Karpas-422 (cell line): ENCODE measurements at regions not wholly inside any gene's neighbourhood (a gene's known extent, or its start where the extent isn't known, plus 50 kb on each side); places are given as distances from the start of the nearest gene placed in this dataset.
"Not testable (repeated sequence)": the region's sequence is repeated elsewhere in the genome, so short reads cannot be mapped to it uniquely, and the experiment has no call there.

ENCODE experiments used
- DNase-seq: peaks from one replicate; pipeline ENCODE4 v3.0.0-alpha.2; 2015
- H2AFZ ChIP-seq: fragments of 200-600 bp; sonication (generic); 2 replicates; pipeline ENCODE4 v1.6.1; 2014; ENCODE audit warnings: antibody characterized with exemption, low read length, mixed read lengths
- H3K27ac ChIP-seq: fragments of 200-600 bp; sonication (generic); 2 replicates; pipeline ENCODE4 v1.5.1; 2014; ENCODE audit warnings: mild to moderate bottlenecking, low read length, moderate library complexity
- H3K27me3 ChIP-seq: fragments of 200-600 bp; sonication (generic); 2 replicates; pipeline ENCODE4 v1.6.1; 2014; ENCODE audit warnings: low read length, mixed read lengths
- H3K36me3 ChIP-seq: fragments of 200-600 bp; sonication (generic); 2 replicates; pipeline ENCODE4 v1.6.1; 2014; ENCODE audit warnings: low read length, mixed read lengths; ENCODE audit not compliant: insufficient read depth
- H3K4me1 ChIP-seq: fragments of 200-600 bp; sonication (generic); 2 replicates; pipeline ENCODE4 v1.6.1; 2014; ENCODE audit warnings: mild to moderate bottlenecking, low read length, mixed read lengths
- H3K4me2 ChIP-seq: fragments of 200-600 bp; sonication (generic); 2 replicates; pipeline ENCODE4 v1.6.1; 2014; ENCODE audit warnings: low read length, low read depth, mild to moderate bottlenecking; ENCODE audit not compliant: poor library complexity, severe bottlenecking
- H3K4me3 ChIP-seq: fragments of 200-600 bp; sonication (generic); 2 replicates; pipeline ENCODE4 v1.5.1; 2014; ENCODE audit warnings: mild to moderate bottlenecking, antibody characterized with exemption, low read length, mixed read lengths
- H3K79me2 ChIP-seq: fragments of 200-600 bp; sonication (generic); 2 replicates; pipeline ENCODE4 v1.6.1; 2014; ENCODE audit warnings: mild to moderate bottlenecking, low read length, mixed read lengths
- H3K9ac ChIP-seq: fragments of 200-600 bp; sonication (generic); 2 replicates; pipeline ENCODE4 v1.6.0; 2014; ENCODE audit warnings: low read length
- H3K9me2 ChIP-seq: fragments of 200-600 bp; sonication (generic), shearing (Covaris generic); replicated peaks from 2 replicates; pipeline ENCODE4 v1.6.0; 2014; ENCODE audit warnings: mild to moderate bottlenecking, low read length, moderate library complexity; ENCODE audit not compliant: insufficient read depth
- H3K9me3 ChIP-seq: fragments of 300-700, 200-600 bp; sonication (generic); 2 replicates; pipeline ENCODE4 v1.6.1; 2014; ENCODE audit warnings: low read length, mixed read lengths
- H4K20me1 ChIP-seq: fragments of 200-600 bp; sonication (generic); 2 replicates; pipeline ENCODE4 v1.6.1; 2014; ENCODE audit warnings: mild to moderate bottlenecking, antibody characterized with exemption, low read length, low read depth; ENCODE audit not compliant: insufficient read depth

DNA sequence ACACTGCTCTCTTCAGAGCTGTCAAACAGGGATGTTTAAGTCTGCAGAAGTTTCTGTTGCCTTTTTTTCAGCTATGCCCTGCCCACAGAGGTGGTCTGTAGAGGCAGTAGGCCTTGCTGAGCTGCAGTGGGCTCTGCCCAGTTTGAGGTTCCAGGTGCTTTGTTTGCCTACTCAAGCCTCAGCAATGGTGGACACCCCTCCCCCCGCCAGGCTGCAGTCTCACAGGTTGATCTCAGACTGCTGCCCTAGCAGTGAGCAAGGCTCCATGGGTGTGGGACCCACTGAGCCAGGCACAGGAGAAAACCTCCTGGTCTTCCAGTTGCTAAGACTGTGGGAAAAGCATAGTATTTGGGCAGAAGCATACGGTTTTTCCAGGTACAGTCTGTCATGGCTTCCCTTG is 338.8 kb upstream of the NDST4 start:
- not testable (repeated sequence) for H3K79me2 ChIP-seq, H3K4me2 ChIP-seq, DNase-seq, H2AFZ ChIP-seq, H3K9ac ChIP-seq, H3K4me1 ChIP-seq, H3K4me3 ChIP-seq, H3K27me3 ChIP-seq, H3K27ac ChIP-seq, H4K20me1 ChIP-seq, H3K9me2 ChIP-seq, H3K36me3 ChIP-seq, H3K9me3 ChIP-seq

DNA sequence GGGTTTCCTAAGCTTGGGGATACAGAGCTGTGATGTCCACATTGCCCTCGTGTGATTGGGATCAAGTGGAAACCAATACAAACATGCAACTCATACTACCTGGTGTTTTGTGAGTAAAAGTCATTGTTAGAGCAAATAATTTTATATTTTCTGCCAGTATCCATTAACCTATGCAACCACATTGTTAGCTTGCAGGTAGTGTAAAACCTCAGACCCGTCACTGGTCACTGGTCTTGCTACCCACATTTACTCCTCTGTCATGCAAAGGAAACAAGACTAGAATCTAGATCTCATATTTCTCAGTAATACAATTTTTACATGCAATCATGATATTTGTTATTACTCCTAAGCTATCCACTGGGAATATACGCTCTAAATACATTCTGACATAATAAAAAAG is 324.3 kb upstream of the NDST4 start:
- no peaks in the 10 kb centered on the region for H3K36me3 ChIP-seq
- no peak overlapping the region for H3K4me2 ChIP-seq
- H3K4me1 ChIP-seq: no peaks in the 10 kb centered on the region
- H3K9me2 ChIP-seq: no peaks in the 10 kb centered on the region
- H3K9me3 ChIP-seq: no peaks in the 10 kb centered on the region
- no peaks in the 10 kb centered on the region for H3K79me2 ChIP-seq
- no peak overlapping the region for H3K9ac ChIP-seq
- no peaks in the 10 kb centered on the region for H3K27me3 ChIP-seq
- H3K27ac ChIP-seq: no peak overlapping the region
- H4K20me1 ChIP-seq: no peaks in the 10 kb centered on the region
- H2AFZ ChIP-seq: no peak overlapping the region
- no peak for DNase-seq
- no peak overlapping the region for H3K4me3 ChIP-seq

- Histone ChIP-seq H3K79me2 (no peaks in the 10 kb centered on the region), H2AFZ (no peak overlapping the region), H3K36me3 (no peaks in the 10 kb centered on the region), H4K20me1 (no peaks in the 10 kb centered on the region), H3K4me1 (no peaks in the 10 kb centered on the region), H3K4me2 (no peak overlapping the region), H3K9me3 (no peaks in the 10 kb centered on the region), H3K4me3 (no peak overlapping the region), H3K9ac (no peak overlapping the region), H3K27ac (no peak overlapping the region), H3K9me2 (no peaks in the 10 kb centered on the region), H3K27me3 (no peaks in the 10 kb centered on the region)
- DNase-seq: no peak
Measured at GRCh38 chr4:115433491-115433890, 320.1 kb upstream of the NDST4 start.

- Histone ChIP-seq H4K20me1 (no peaks in the 10 kb centered on the region), H3K9ac (no peak overlapping the region), H3K79me2 (no peaks in the 10 kb centered on the region), H2AFZ (no peak overlapping the region), H3K9me2 (no peaks in the 10 kb centered on the region), H3K4me3 (no peak overlapping the region), H3K36me3 (no peaks in the 10 kb centered on the region), H3K27ac (no peak overlapping the region), H3K4me2 (no peak overlapping the region), H3K27me3 (no peaks in the 10 kb centered on the region), H3K9me3 (no peaks in the 10 kb centered on the region), H3K4me1 (no peaks in the 10 kb centered on the region)
- no peak for DNase-seq
Measured at GRCh38 chr4:115430024-115430423, 316.6 kb upstream of the NDST4 start.

GRCh38 chr4:115428455-115428854 is 315.0 kb upstream of the NDST4 start:
- Histone ChIP-seq H2AFZ (no peak overlapping the region), H3K4me3 (no peak overlapping the region), H3K4me1 (no peaks in the 10 kb centered on the region)

GRCh38 chr4:115424852-115425251 is 311.4 kb upstream of the NDST4 start:
- H3K4me1 ChIP-seq: no peaks in the 10 kb centered on the region
- no peaks in the 10 kb centered on the region for H3K36me3 ChIP-seq
- no peak overlapping the region for H3K27ac ChIP-seq
- no peaks in the 10 kb centered on the region; the same call in 1 of the 2 replicates for H3K9me2 ChIP-seq
- H3K79me2 ChIP-seq: no peaks in the 10 kb centered on the region
- H3K4me2 ChIP-seq: no peak overlapping the region
- no peaks in the 10 kb centered on the region for H3K9me3 ChIP-seq
- no peak for DNase-seq
- no peaks in the 10 kb centered on the region for H3K27me3 ChIP-seq
- no peak overlapping the region for H3K9ac ChIP-seq
- no peak overlapping the region for H2AFZ ChIP-seq
- H4K20me1 ChIP-seq: no peaks in the 10 kb centered on the region
- H3K4me3 ChIP-seq: no peak overlapping the region

More at GRCh38 chr4:115428455-115428854, 315.0 kb upstream of the NDST4 start:
- Histone ChIP-seq H4K20me1 (no peaks in the 10 kb centered on the region), H3K9me3 (no peaks in the 10 kb centered on the region), H3K36me3 (no peaks in the 10 kb centered on the region), H3K4me2 (no peak overlapping the region), H3K9me2 (no peaks in the 10 kb centered on the region), H3K27me3 (no peaks in the 10 kb centered on the region), H3K27ac (no peak overlapping the region), H3K79me2 (no peaks in the 10 kb centered on the region), H3K9ac (no peak overlapping the region)
- no peak for DNase-seq

GRCh38 chr4:115418635-115419396 is 305.4 kb upstream of the NDST4 start:
- no peak overlapping the region for H2AFZ ChIP-seq
- H3K27ac ChIP-seq: no peak overlapping the region
- no peak overlapping the region for H3K4me2 ChIP-seq
- no peak overlapping the region for H3K4me3 ChIP-seq
- no peaks in the 10 kb centered on the region for H3K9me3 ChIP-seq
- no peaks in the 10 kb centered on the region for H3K4me1 ChIP-seq
- H4K20me1 ChIP-seq: no peaks in the 10 kb centered on the region
- H3K27me3 ChIP-seq: no peaks in the 10 kb centered on the region
- H3K79me2 ChIP-seq: no peaks in the 10 kb centered on the region
- no peak for DNase-seq
- no peaks in the 10 kb centered on the region; the same call in 1 of the 2 replicates for H3K9me2 ChIP-seq
- no peak overlapping the region for H3K9ac ChIP-seq
- no peaks in the 10 kb centered on the region for H3K36me3 ChIP-seq

DNA sequence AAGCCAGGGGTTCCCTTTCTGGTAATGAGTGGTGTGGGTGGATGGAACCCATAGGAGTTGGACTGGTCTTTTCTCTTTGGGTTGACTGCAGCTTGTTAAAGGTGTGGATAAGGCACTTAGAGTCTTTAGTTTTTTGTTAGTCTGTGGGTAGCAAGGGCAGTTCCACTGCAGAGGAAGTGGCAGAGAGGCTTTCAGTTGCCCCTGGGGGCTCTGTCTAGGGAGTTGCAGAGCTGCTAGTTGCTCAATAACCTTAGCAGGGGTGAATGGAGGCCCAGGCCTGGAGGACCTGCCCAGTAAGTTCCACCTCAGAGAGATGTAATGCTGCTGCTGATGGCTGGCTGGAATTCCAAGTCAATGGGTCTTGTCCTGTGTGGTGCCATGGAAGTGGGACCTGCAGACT is 282.6 kb upstream of the NDST4 start:
- H4K20me1 ChIP-seq: no peaks in the 10 kb centered on the region
- H3K79me2 ChIP-seq: no peaks in the 10 kb centered on the region
- H3K9me2 ChIP-seq: no peaks in the 10 kb centered on the region
- no peak overlapping the region for H3K9ac ChIP-seq
- H3K4me2 ChIP-seq: no peak overlapping the region
- H3K27me3 ChIP-seq: no peaks in the 10 kb centered on the region
- no peak overlapping the region for H2AFZ ChIP-seq
- H3K9me3 ChIP-seq: no peaks in the 10 kb centered on the region
- no peak overlapping the region for H3K4me3 ChIP-seq
- no peak overlapping the region for H3K27ac ChIP-seq
- no peaks in the 10 kb centered on the region for H3K4me1 ChIP-seq
- no peaks in the 10 kb centered on the region for H3K36me3 ChIP-seq
- no peak for DNase-seq
